CD14-positive monocyte (primary cell): ENCODE measurements at regions not wholly inside any gene's neighbourhood (a gene's known extent, or its start where the extent isn't known, plus 50 kb on each side); places are given as distances from the start of the nearest gene placed in this dataset.

Experiments
- DNase-seq, 3 donors: peaks; one replicate each; pipeline ENCODE4 v3.0.0-alpha.2; 2011 to 2022
- H2AFZ ChIP-seq: 2 replicates; pipeline ENCODE4 v1.6.0; 2012; ENCODE audit warnings: mild to moderate bottlenecking, low read depth, low read length, inconsistent platforms; ENCODE audit not compliant: insufficient read depth, poor library complexity, severe bottlenecking
- H3K27ac ChIP-seq, 2 donors: 1 replicate in 1 of 2; 2 replicates in 1 of 2; pipeline ENCODE4 v1.5.1; 2012 to 2013; ENCODE audit warnings: low read length in 2 of 2, control low read depth in 1 of 2, inconsistent platforms in 1 of 2, low read depth in 1 of 2, mild to moderate bottlenecking in 1 of 2
- H3K27me3 ChIP-seq, 2 donors: one replicate each; pipeline versions ENCODE4 v1.6.0 to v1.6.1; 2011 to 2013; ENCODE audit warnings: low read length in 2 of 2; ENCODE audit not compliant: control insufficient read depth in 2 of 2, insufficient read depth in 2 of 2
- H3K36me3 ChIP-seq, 2 donors: replicated peaks in 1 of 2; 1 replicate in 1 of 2; 2 replicates in 1 of 2; pipeline versions ENCODE4 v1.5.1 to v1.6.1; 2012 to 2013; ENCODE audit warnings: low read length in 2 of 2, control low read depth in 1 of 2, inconsistent platforms in 1 of 2, mild to moderate bottlenecking in 1 of 2; ENCODE audit not compliant: insufficient read depth in 2 of 2, control insufficient read depth in 1 of 2
- H3K4me1 ChIP-seq, 2 donors: 1 replicate in 1 of 2; 2 replicates in 1 of 2; pipeline versions ENCODE4 v1.5.1 to v1.6.1; 2012 to 2013; ENCODE audit warnings: low read length in 2 of 2, control low read depth in 1 of 2, inconsistent platforms in 1 of 2, mild to moderate bottlenecking in 1 of 2, moderate library complexity in 1 of 2; ENCODE audit not compliant: insufficient read depth in 2 of 2, control insufficient read depth in 1 of 2
- H3K4me2 ChIP-seq: replicated peaks from 2 replicates; pipeline ENCODE3; 2012; ENCODE audit warnings: low read length, moderate library complexity, mild to moderate bottlenecking; ENCODE audit not compliant: poor library complexity, severe bottlenecking; ENCODE audit errors: extremely low read depth
- H3K4me3 ChIP-seq, 3 experiments: fragments of 200-600 bp in 1 of 3; sonication (generic) in 1 of 3; replicated peaks in 1 of 3; 1 replicate in 2 of 3; 2 replicates in 1 of 3; pipeline ENCODE4 v1.5.1; 2011 to 2013; ENCODE audit warnings: low read length in 3 of 3, mild to moderate bottlenecking in 3 of 3, control low read depth in 2 of 3, low read depth in 2 of 3, inconsistent platforms in 1 of 3, moderate library complexity in 1 of 3
- H3K79me2 ChIP-seq: 2 replicates; pipeline ENCODE4 v1.6.0; 2012; ENCODE audit warnings: mild to moderate bottlenecking, control low read depth, inconsistent platforms, low read length, moderate library complexity; ENCODE audit not compliant: insufficient read depth
- H3K9ac ChIP-seq: 2 replicates; pipeline ENCODE4 v1.6.0; 2017; ENCODE audit warnings: low read length, mild to moderate bottlenecking; ENCODE audit not compliant: insufficient read depth, poor library complexity, severe bottlenecking
- H3K9me3 ChIP-seq, 2 donors: replicated peaks in 1 of 2; 1 replicate in 1 of 2; 2 replicates in 1 of 2; pipeline versions ENCODE4 v1.5.1 to v1.6.1; 2012 to 2013; ENCODE audit warnings: low read length in 2 of 2, control low read depth in 1 of 2; ENCODE audit not compliant: control insufficient read depth in 1 of 2, insufficient read depth in 1 of 2
- H4K20me1 ChIP-seq: 2 replicates; pipeline ENCODE4 v1.6.0; 2012; ENCODE audit warnings: mild to moderate bottlenecking, low read length, control low read depth, moderate library complexity; ENCODE audit not compliant: insufficient read depth
- H3K27ac Mint-ChIP-seq, 7 donors: one replicate each; pipeline ENCODE4 v1.8.0; 2020; ENCODE audit warnings: mild to moderate bottlenecking in 7 of 7, mixed read lengths in 7 of 7, moderate library complexity in 6 of 7, inconsistent platforms in 2 of 7
- H3K27me3 Mint-ChIP-seq, 3 donors: one replicate each; pipeline ENCODE4 v1.8.0; 2021 to 2022; ENCODE audit warnings: low read depth in 3 of 3, mild to moderate bottlenecking in 3 of 3, mixed read lengths in 3 of 3, moderate library complexity in 3 of 3, inconsistent platforms in 1 of 3
- H3K36me3 Mint-ChIP-seq, 2 donors: one replicate each; pipeline ENCODE4 v1.8.0; 2020; ENCODE audit warnings: mixed read lengths in 2 of 2, inconsistent platforms in 1 of 2, mild to moderate bottlenecking in 1 of 2
- H3K4me1 Mint-ChIP-seq: one replicate; pipeline ENCODE4 v1.8.0; 2020; ENCODE audit warnings: mild to moderate bottlenecking, mixed read lengths
- H3K4me3 Mint-ChIP-seq, 2 donors: one replicate each; pipeline ENCODE4 v1.8.0; 2020; ENCODE audit warnings: mild to moderate bottlenecking in 2 of 2, mixed read lengths in 2 of 2, moderate library complexity in 1 of 2
- H3K9me3 Mint-ChIP-seq, 7 donors: one replicate each; pipeline ENCODE4 v1.8.0; 2020 to 2022; ENCODE audit warnings: mixed read lengths in 7 of 7, mild to moderate bottlenecking in 6 of 7, moderate library complexity in 6 of 7, inconsistent platforms in 2 of 7
- WGBS: methylation state at CpG from one replicate; pipeline ENCODE4 v1.1.5; 2013; ENCODE audit warnings: missing lambda C conversion rate; ENCODE audit not compliant: insufficient coverage; 5-methylcytosine and 5-hydroxymethylcytosine counted together
- intact Hi-C, 2 donors: fragments of 100-400 bp; cut with micrococcal nuclease; formaldehyde crosslinking; loops; one replicate each; pipeline versions ENCODE4 v1.15.0 to v1.15.1; 2023
- TF ChIP-seq, protein P1 (sequence below): fragments of 200-600 bp; IDR thresholded peaks from one replicate; pipeline ENCODE4 v1.8.0; 2022; ENCODE audit warnings: antibody characterized with exemption, mild to moderate bottlenecking

- intact Hi-C loops = no loop called here
- Mint-ChIP-seq H3K4me3 (no peak overlapping the region), H3K27me3 (no peaks in the 10 kb centered on the region), H3K36me3 (no peaks in the 10 kb centered on the region), H3K9me3 (peaks cover 0 to 7% (median 5%) of the 10 kb centered on the region in 7 donors), H3K27ac (no peak overlapping the region), H3K4me1 (no peaks in the 10 kb centered on the region)
- Histone ChIP-seq H3K9me3 (peaks cover 4 to 6% of the 10 kb centered on the region in 2 donors), H3K79me2 (no peaks in the 10 kb centered on the region), H3K36me3 (no peaks in the 10 kb centered on the region), H3K27ac (no peak overlapping the region), H3K4me1 (no peaks in the 10 kb centered on the region), H3K9ac (no peak overlapping the region), H3K4me2 (no peak overlapping the region), H2AFZ (no peak overlapping the region), H3K4me3 (no peak overlapping the region), H3K27me3 (no peaks in the 10 kb centered on the region), H4K20me1 (no peaks in the 10 kb centered on the region)
- TF ChIP-seq, protein P1, sequence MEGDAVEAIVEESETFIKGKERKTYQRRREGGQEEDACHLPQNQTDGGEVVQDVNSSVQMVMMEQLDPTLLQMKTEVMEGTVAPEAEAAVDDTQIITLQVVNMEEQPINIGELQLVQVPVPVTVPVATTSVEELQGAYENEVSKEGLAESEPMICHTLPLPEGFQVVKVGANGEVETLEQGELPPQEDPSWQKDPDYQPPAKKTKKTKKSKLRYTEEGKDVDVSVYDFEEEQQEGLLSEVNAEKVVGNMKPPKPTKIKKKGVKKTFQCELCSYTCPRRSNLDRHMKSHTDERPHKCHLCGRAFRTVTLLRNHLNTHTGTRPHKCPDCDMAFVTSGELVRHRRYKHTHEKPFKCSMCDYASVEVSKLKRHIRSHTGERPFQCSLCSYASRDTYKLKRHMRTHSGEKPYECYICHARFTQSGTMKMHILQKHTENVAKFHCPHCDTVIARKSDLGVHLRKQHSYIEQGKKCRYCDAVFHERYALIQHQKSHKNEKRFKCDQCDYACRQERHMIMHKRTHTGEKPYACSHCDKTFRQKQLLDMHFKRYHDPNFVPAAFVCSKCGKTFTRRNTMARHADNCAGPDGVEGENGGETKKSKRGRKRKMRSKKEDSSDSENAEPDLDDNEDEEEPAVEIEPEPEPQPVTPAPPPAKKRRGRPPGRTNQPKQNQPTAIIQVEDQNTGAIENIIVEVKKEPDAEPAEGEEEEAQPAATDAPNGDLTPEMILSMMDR = no peak
- DNase-seq = no peak
- WGBS = 100% methylated on average over 1 of the region's 1 CpG
Measured at GRCh38 chr13:103497404-103497803, 431.2 kb upstream of the SLC10A2 start.

- H4K20me1 ChIP-seq = no peaks in the 10 kb centered on the region
- H3K79me2 ChIP-seq = no peaks in the 10 kb centered on the region
- intact Hi-C loops = no loop called here
- H3K4me1 Mint-ChIP-seq = no peaks in the 10 kb centered on the region
- no peak overlapping the region for H3K9ac ChIP-seq
- no peaks in the 10 kb centered on the region for H3K36me3 Mint-ChIP-seq
- no peak overlapping the region for H3K4me3 ChIP-seq
- H3K27me3 ChIP-seq = no peaks in the 10 kb centered on the region
- H2AFZ ChIP-seq = no peak overlapping the region
- no peak overlapping the region for H3K27ac Mint-ChIP-seq
- H3K27ac ChIP-seq = no peak overlapping the region
- no peaks in the 10 kb centered on the region for H3K9me3 ChIP-seq
- H3K4me3 Mint-ChIP-seq = no peak overlapping the region
- no peaks in the 10 kb centered on the region for H3K4me1 ChIP-seq
- TF ChIP-seq, protein P1 = no peak
- H3K36me3 ChIP-seq = no peaks in the 10 kb centered on the region
- no peaks in the 10 kb centered on the region for H3K27me3 Mint-ChIP-seq
- no peak for DNase-seq
- peaks cover 0 to 5% (median 1%) of the 10 kb centered on the region in 7 donors for H3K9me3 Mint-ChIP-seq
- WGBS = no CpG with 5 or more reads among the region's 2 CpGs
- no peak overlapping the region for H3K4me2 ChIP-seq
Measured at GRCh38 chr13:103487841-103488240, 421.6 kb upstream of the SLC10A2 start.
